AG09309 (cell line): ENCODE measurements at regions not wholly inside any gene's neighbourhood (a gene's known extent, or its start where the extent isn't known, plus 50 kb on each side); places are given as distances from the start of the nearest gene placed in this dataset.

ENCODE experiments used
- DNase-seq: peaks from one replicate; pipeline ENCODE4 v3.0.0-alpha.2; 2010; ENCODE audit warnings: low read depth
- H3K4me3 ChIP-seq: 2 replicates; pipeline ENCODE4 v1.5.1; 2011; ENCODE audit warnings: mild to moderate bottlenecking, low read depth, low read length, moderate library complexity; ENCODE audit not compliant: control insufficient read depth
- CTCF ChIP-seq: IDR thresholded peaks from 2 replicates; pipeline ENCODE4 v1.5.1; 2011; ENCODE audit warnings: mild to moderate bottlenecking, low read depth, low read length, inconsistent platforms; ENCODE audit not compliant: insufficient read depth, control insufficient read depth; ENCODE audit errors: missing control alignments

- H3K4me3 ChIP-seq: no peak overlapping the region
- no peak for TF ChIP-seq CTCF
- DNase-seq: no peak
Observed at GRCh38 chr3:103421460-103421859, 986.6 kb downstream of the ZPLD1 start.

- DNase-seq: no peak
- TF ChIP-seq CTCF: no peak
- H3K4me3 ChIP-seq: no peak overlapping the region
Observed at GRCh38 chr3:103437883-103438282, 1003.1 kb downstream of the ZPLD1 start.

GRCh38 chr3:103440539-103441203, 1005.9 kb downstream of the ZPLD1 start:
- H3K4me3 ChIP-seq: no peak overlapping the region
- DNase-seq: no peak
- TF ChIP-seq CTCF: no peak

- no peak for DNase-seq
- no peak for TF ChIP-seq CTCF
- no peak overlapping the region for H3K4me3 ChIP-seq
Observed at GRCh38 chr3:103446953-103447629, 1012.3 kb downstream of the ZPLD1 start.

GRCh38 chr3:103453152-103453551, 1018.3 kb downstream of the ZPLD1 start:
- H3K4me3 ChIP-seq: no peak overlapping the region
- no peak for TF ChIP-seq CTCF

GRCh38 chr3:103459815-103460214, 1025.0 kb downstream of the ZPLD1 start:
- no peak overlapping the region for H3K4me3 ChIP-seq
- no peak for DNase-seq
- no peak for TF ChIP-seq CTCF

More at GRCh38 chr3:103453152-103453551, 1018.3 kb downstream of the ZPLD1 start:
- DNase-seq: no peak

GRCh38 chr3:103470498-103470897, 1035.7 kb downstream of the ZPLD1 start:
- DNase-seq: no peak
- H3K4me3 ChIP-seq: no peak overlapping the region
- no peak for TF ChIP-seq CTCF
